SIG-M5 treated with dmso at 0.1 percent for 504 hours (cell line): ENCODE measurements at regions not wholly inside any gene's neighbourhood (a gene's known extent, or its start where the extent isn't known, plus 50 kb on each side); places are given as distances from the start of the nearest gene placed in this dataset.

Experiments used
- DNase-seq: peaks from one replicate; lab custom pipeline; 2025; ENCODE audit not compliant: unreplicated experiment; lab: John Stamatoyannopoulos, UW

- no peak for DNase-seq
Measured at GRCh38 chr16:65989861-65990604, 376.5 kb upstream of the CDH5 start.

GRCh38 chr16:65988024-65988595, 378.4 kb upstream of the CDH5 start:
- no peak for DNase-seq

GRCh38 chr16:65984296-65984695, 382.2 kb upstream of the CDH5 start:
- no peak for DNase-seq

GRCh38 chr16:65981057-65981456, 385.4 kb upstream of the CDH5 start:
- DNase-seq, result no peak

GRCh38 chr16:65975049-65975708, 391.3 kb upstream of the CDH5 start:
- no peak for DNase-seq

- DNase-seq, result no peak
Measured at GRCh38 chr16:65967376-65967775, 399.1 kb upstream of the CDH5 start.

- no peak for DNase-seq
Measured at GRCh38 chr16:65965628-65966027, 400.9 kb upstream of the CDH5 start.

GRCh38 chr16:65964752-65965151, 401.7 kb upstream of the CDH5 start:
- DNase-seq, result no peak

- no peak for DNase-seq
Measured at GRCh38 chr16:65961476-65962143, 404.9 kb upstream of the CDH5 start.

- no peak for DNase-seq
Measured at GRCh38 chr16:65959983-65960382, 406.5 kb upstream of the CDH5 start.

- no peak for DNase-seq
Measured at GRCh38 chr16:65958086-65958485, 408.4 kb upstream of the CDH5 start.

GRCh38 chr16:65956100-65956499, 410.4 kb upstream of the CDH5 start:
- DNase-seq, result no peak

GRCh38 chr16:65954446-65954845, 412.0 kb upstream of the CDH5 start:
- no peak for DNase-seq

GRCh38 chr16:65950211-65950610, 416.3 kb upstream of the CDH5 start:
- no peak for DNase-seq

- no peak for DNase-seq
Measured at GRCh38 chr16:65948361-65948760, 418.1 kb upstream of the CDH5 start.

- no peak for DNase-seq
Measured at GRCh38 chr16:65947951-65948350, 418.5 kb upstream of the CDH5 start.

- no peak for DNase-seq
Measured at GRCh38 chr16:65945493-65945892, 421.0 kb upstream of the CDH5 start.

GRCh38 chr16:65944361-65944760, 422.1 kb upstream of the CDH5 start:
- no peak for DNase-seq

GRCh38 chr16:65940711-65941110, 425.8 kb upstream of the CDH5 start:
- no peak for DNase-seq

GRCh38 chr16:65938083-65938482, 428.4 kb upstream of the CDH5 start:
- no peak for DNase-seq

GRCh38 chr16:65937455-65937854, 429.0 kb upstream of the CDH5 start:
- no peak for DNase-seq

GRCh38 chr16:65936096-65936495, 430.4 kb upstream of the CDH5 start:
- no peak for DNase-seq
